Liver (tissue), 8 donors: ENCODE measurements at regions not wholly inside any gene's neighbourhood (a gene's known extent, or its start where the extent isn't known, plus 50 kb on each side); places are given as distances from the start of the nearest gene placed in this dataset.

Experiments used
- DNase-seq: peaks from one replicate; pipeline ENCODE4 v3.0.0-alpha.2; 2017; ENCODE audit warnings: low spot score
- H3K27ac ChIP-seq, 2 donors: one replicate each; pipeline ENCODE4 v1.7.0; 2013; ENCODE audit warnings: inconsistent platforms in 2 of 2, low read length in 2 of 2, control low read depth in 1 of 2, low read depth in 1 of 2, mild to moderate bottlenecking in 1 of 2
- H3K27me3 ChIP-seq, 4 donors: one replicate each; pipeline versions ENCODE4 v1.6.1 to v1.7.0; 2013; ENCODE audit warnings: low read length in 3 of 4, inconsistent platforms in 1 of 4, mild to moderate bottlenecking in 1 of 4, moderate library complexity in 1 of 4; ENCODE audit not compliant: control insufficient read depth in 4 of 4, insufficient read depth in 4 of 4
- H3K36me3 ChIP-seq, 4 donors: one replicate each; pipeline versions ENCODE4 v1.6.1 to v1.7.0; 2013; ENCODE audit warnings: low read length in 3 of 4, mild to moderate bottlenecking in 3 of 4, low read depth in 1 of 4, moderate library complexity in 1 of 4; ENCODE audit not compliant: control insufficient read depth in 4 of 4, insufficient read depth in 3 of 4
- H3K4me1 ChIP-seq, 4 donors: one replicate each; pipeline versions ENCODE4 v1.6.1 to v1.7.0; 2013; ENCODE audit warnings: low read length in 3 of 4, mild to moderate bottlenecking in 3 of 4, moderate library complexity in 1 of 4; ENCODE audit not compliant: control insufficient read depth in 4 of 4, insufficient read depth in 4 of 4
- H3K4me3 ChIP-seq, 3 donors: one replicate each; pipeline versions ENCODE4 v1.6.1 to v1.7.0; 2013; ENCODE audit warnings: low read length in 3 of 3, control low read depth in 1 of 3, low read depth in 1 of 3, mild to moderate bottlenecking in 1 of 3
- H3K9ac ChIP-seq, 2 donors: one replicate each; pipeline ENCODE4 v1.7.0; 2013; ENCODE audit warnings: low read length in 2 of 2, mild to moderate bottlenecking in 2 of 2, moderate library complexity in 2 of 2, control low read depth in 1 of 2, low read depth in 1 of 2
- H3K9me3 ChIP-seq, 4 donors: one replicate each; pipeline versions ENCODE4 v1.6.1 to v1.7.0; 2013; ENCODE audit warnings: low read length in 3 of 4; ENCODE audit not compliant: control insufficient read depth in 4 of 4
- ATF3 ChIP-seq: IDR thresholded peaks from 2 replicates; pipeline ENCODE4 v1.6.1; 2016; ENCODE audit warnings: antibody characterized with exemption
- CTCF ChIP-seq: fragments of 150-350 bp; IDR thresholded peaks from 2 replicates; pipeline ENCODE4 v1.5.1; 2017; ENCODE audit warnings: improper control_type of control experiment, low read depth, low read length; ENCODE audit not compliant: missing input control
- EGR1 ChIP-seq, 2 donors: IDR thresholded peaks; 2 replicates each; pipeline ENCODE4 v1.6.1; 2016 to 2018; ENCODE audit warnings: antibody characterized with exemption in 2 of 2, low read depth in 2 of 2
- FOXA1 ChIP-seq: IDR thresholded peaks from 2 replicates; pipeline ENCODE4 v1.6.1; 2016; ENCODE audit warnings: antibody characterized with exemption
- FOXA2 ChIP-seq: IDR thresholded peaks from 2 replicates; pipeline ENCODE4 v1.6.1; 2016; ENCODE audit warnings: antibody characterized with exemption
- GABPA ChIP-seq, 2 donors: IDR thresholded peaks in 1 of 2; conservative IDR thresholded peaks in 1 of 2; 2 replicates each; pipeline ENCODE4 v1.6.1; 2016; ENCODE audit warnings: antibody characterized with exemption in 2 of 2, mild to moderate bottlenecking in 1 of 2, moderate library complexity in 1 of 2
- HNF4A ChIP-seq, 2 donors: conservative IDR thresholded peaks; 2 replicates each; pipeline ENCODE4 v1.6.1; 2016; ENCODE audit warnings: antibody characterized with exemption in 2 of 2, mild to moderate bottlenecking in 2 of 2
- HNF4G ChIP-seq: IDR thresholded peaks from 2 replicates; pipeline ENCODE4 v1.6.1; 2016; ENCODE audit warnings: antibody characterized with exemption
- JUND ChIP-seq, 2 donors: IDR thresholded peaks; 2 replicates each; pipeline ENCODE4 v1.6.1; 2016; ENCODE audit warnings: antibody characterized with exemption in 2 of 2
- MAX ChIP-seq: IDR thresholded peaks from 2 replicates; pipeline ENCODE4 v1.6.1; 2016; ENCODE audit warnings: antibody characterized with exemption
- NR2F2 ChIP-seq: IDR thresholded peaks from 2 replicates; pipeline ENCODE4 v1.6.1; 2016; ENCODE audit warnings: antibody characterized with exemption
- RAD21 ChIP-seq, 2 donors: IDR thresholded peaks; 2 replicates each; pipeline ENCODE4 v1.6.1; 2016; ENCODE audit warnings: antibody characterized with exemption in 2 of 2, mild to moderate bottlenecking in 2 of 2
- REST ChIP-seq: IDR thresholded peaks from 2 replicates; pipeline ENCODE4 v1.6.1; 2016; ENCODE audit warnings: antibody characterized with exemption, mild to moderate bottlenecking
- RXRA ChIP-seq, 2 donors: IDR thresholded peaks; 2 replicates each; pipeline ENCODE4 v1.6.1; 2017 to 2018; ENCODE audit warnings: antibody characterized with exemption in 2 of 2, mild to moderate bottlenecking in 1 of 2
- SP1 ChIP-seq: IDR thresholded peaks from 2 replicates; pipeline ENCODE4 v1.6.1; 2018; ENCODE audit warnings: antibody characterized with exemption, mild to moderate bottlenecking
- TAF1 ChIP-seq: conservative IDR thresholded peaks from 2 replicates; pipeline ENCODE4 v1.6.1; 2016; ENCODE audit warnings: antibody characterized with exemption, mild to moderate bottlenecking
- YY1 ChIP-seq: IDR thresholded peaks from 2 replicates; pipeline ENCODE4 v1.6.1; 2016; ENCODE audit warnings: antibody characterized with exemption, mild to moderate bottlenecking
- ZBTB33 ChIP-seq: IDR thresholded peaks from 2 replicates; pipeline ENCODE4 v1.6.1; 2016; ENCODE audit warnings: antibody characterized with exemption
- WGBS: extraction: QIAGEN DNeasy Blood & Tissue Kit; methylation state at CpG from one replicate; pipeline ENCODE4 v1.1.7; 2013; 5-methylcytosine and 5-hydroxymethylcytosine counted together
- donor health status: healthy.
- donor health status: healthy.
- donor health status: healthy.
- donor health status: healthy.
- donor health status: healthy.

- no peak overlapping the region for H3K4me3 ChIP-seq
- H3K9ac ChIP-seq, result no peak overlapping the region
- no peaks in the 10 kb centered on the region for H3K36me3 ChIP-seq
- WGBS, result 73% methylated on average over 8 of the region's 8 CpGs
- H3K27ac ChIP-seq, result no peak overlapping the region
- no peaks in the 10 kb centered on the region for H3K9me3 ChIP-seq
- H3K4me1 ChIP-seq, result no peaks in the 10 kb centered on the region
- peaks cover 0 to 9% (median under 1%) of the 10 kb centered on the region in 4 donors for H3K27me3 ChIP-seq
- no peak for DNase-seq
- TF ChIP-seq ZBTB33 (no peak), MAX (no peak), FOXA1 (no peak), JUND (IDR thresholded peaks at IDR 0.05) (no peak), TAF1 (no peak), ATF3 (no peak), YY1 (no peak), RXRA (IDR thresholded peaks at IDR 0.05) (no peak), HNF4G (no peak), RAD21 (IDR thresholded peaks at IDR 0.05) (no peak), GABPA (IDR thresholded peaks at IDR 0.05 in 1 of 2, conservative IDR thresholded peaks at IDR 0.05 in 1 of 2) (no peak), HNF4A (conservative IDR thresholded peaks at IDR 0.05) (no peak), SP1 (no peak), CTCF (no peak), NR2F2 (no peak), REST (no peak), EGR1 (IDR thresholded peaks at IDR 0.05; ENCODE audit: low read depth in 2 of 2) (no peak), FOXA2 (no peak)
Measured at GRCh38 chr17:79330229-79330628, 255.6 kb downstream of the ENGASE start.

GRCh38 chr17:79326814-79327213 lies 252.2 kb downstream of the ENGASE start:
- no peaks in the 10 kb centered on the region for H3K4me1 ChIP-seq
- 37% methylated on average over 2 of the region's 2 CpGs for WGBS
- H3K9me3 ChIP-seq, result no peaks in the 10 kb centered on the region
- H3K27ac ChIP-seq, result no peak overlapping the region
- no peak for DNase-seq
- H3K27me3 ChIP-seq, result peaks cover 0 to 11% (median under 1%) of the 10 kb centered on the region in 4 donors
- H3K36me3 ChIP-seq, result no peaks in the 10 kb centered on the region
- TF ChIP-seq JUND (IDR thresholded peaks at IDR 0.05) (no peak), RAD21 (IDR thresholded peaks at IDR 0.05) (no peak), YY1 (no peak), CTCF (no peak)
- H3K9ac ChIP-seq, result no peak overlapping the region
- H3K4me3 ChIP-seq, result no peak overlapping the region
